ENCODE measurements at regions not wholly inside any gene's neighbourhood (a gene's known extent, or its start where the extent isn't known, plus 50 kb on each side); places are given as distances from the start of the nearest gene placed in this dataset.
"Not testable (repeated sequence)": the region's sequence is repeated elsewhere in the genome, so short reads cannot be mapped to it uniquely, and the experiment has no call there.

- no peak for DNase-seq
Measured at GRCh38 chr11:37230865-37231264, 632.8 kb upstream of the RAG2 start.

- no peak for DNase-seq
Measured at GRCh38 chr11:37223962-37224361, 625.9 kb upstream of the RAG2 start.

GRCh38 chr11:37203006-37203405 lies 605.0 kb upstream of the RAG2 start:
- DNase-seq = no peak

GRCh38 chr11:37199082-37199481 lies 601.0 kb upstream of the RAG2 start:
- DNase-seq = no peak

GRCh38 chr11:37184326-37184725 lies 586.3 kb upstream of the RAG2 start:
- DNase-seq = no peak

GRCh38 chr11:37182031-37182430 lies 584.0 kb upstream of the RAG2 start:
- DNase-seq = no peak

GRCh38 chr11:37177721-37178120 lies 579.7 kb upstream of the RAG2 start:
- DNase-seq = no peak

GRCh38 chr11:37171451-37171850 lies 573.4 kb upstream of the RAG2 start:
- DNase-seq = no peak

GRCh38 chr11:37170311-37170710 lies 572.3 kb upstream of the RAG2 start:
- no peak for DNase-seq

GRCh38 chr11:37145434-37145833 lies 547.4 kb upstream of the RAG2 start:
- not testable (repeated sequence) for DNase-seq

GRCh38 chr11:37142591-37142990 lies 544.6 kb upstream of the RAG2 start:
- no peak for DNase-seq

- no peak for DNase-seq
Measured at GRCh38 chr11:37141707-37142106, 543.7 kb upstream of the RAG2 start.

- DNase-seq = not testable (repeated sequence)
Measured at GRCh38 chr11:37135606-37136005, 537.6 kb upstream of the RAG2 start.

GRCh38 chr11:37134637-37135036 lies 536.6 kb upstream of the RAG2 start:
- DNase-seq = no peak

GRCh38 chr11:37124384-37124783 lies 526.3 kb upstream of the RAG2 start:
- no peak for DNase-seq

GRCh38 chr11:37115963-37116362 lies 517.9 kb upstream of the RAG2 start:
- DNase-seq = no peak

GRCh38 chr11:37110385-37110784 lies 512.3 kb upstream of the RAG2 start:
- DNase-seq = no peak

- DNase-seq = no peak
Measured at GRCh38 chr11:37109286-37109585, 511.2 kb upstream of the RAG2 start.

- DNase-seq = no peak
Measured at GRCh38 chr11:37108436-37109285, 510.6 kb upstream of the RAG2 start.

GRCh38 chr11:37107831-37108230 lies 509.8 kb upstream of the RAG2 start:
- no peak for DNase-seq

- DNase-seq = no peak
Measured at GRCh38 chr11:37107415-37107814, 509.4 kb upstream of the RAG2 start.

- no peak for DNase-seq
Measured at GRCh38 chr11:37105427-37105826, 507.4 kb upstream of the RAG2 start.

GRCh38 chr11:37104380-37104779 lies 506.3 kb upstream of the RAG2 start:
- no peak for DNase-seq

GRCh38 chr11:37100008-37100407 lies 502.0 kb upstream of the RAG2 start:
- no peak for DNase-seq

- no peak for DNase-seq
Measured at GRCh38 chr11:37092487-37092886, 494.5 kb upstream of the RAG2 start.
